CD4-positive, alpha-beta memory T cell (primary cell): ENCODE measurements at regions not wholly inside any gene's neighbourhood (a gene's known extent, or its start where the extent isn't known, plus 50 kb on each side); places are given as distances from the start of the nearest gene placed in this dataset.
A peak's percentile ranks its signal among the peaks of the same experiment; 100 is the strongest.

ENCODE experiments used
- CTCF ChIA-PET: fragments of 350-600 bp; sonication (Branson Sonifier 250); formaldehyde crosslinking; loops from one replicate; lab custom pipeline; 2021; ENCODE audit warnings: inconsistent platforms; ENCODE audit not compliant: partially characterized antibody; lab: Charles Lee
- POLR2A ChIA-PET: fragments of 350-600 bp; sonication (Branson Sonifier 250); formaldehyde crosslinking; loops from one replicate; lab custom pipeline; 2021; ENCODE audit not compliant: partially characterized antibody; lab: Charles Lee
- DNase-seq, 5 donors: peaks; one replicate each; pipeline versions ENCODE4 v3.0.0 to v3.0.0-alpha.2; 2020 to 2022; ENCODE audit warnings: mixed read lengths in 1 of 5
- H3K27ac ChIP-seq: one replicate; pipeline ENCODE4 v1.7.0; 2013; ENCODE audit warnings: low read depth, low read length
- H3K27me3 ChIP-seq: 2 replicates; pipeline ENCODE4 v1.7.0; 2013; ENCODE audit warnings: mild to moderate bottlenecking, low read length, moderate library complexity; ENCODE audit not compliant: insufficient read depth
- H3K36me3 ChIP-seq: 2 replicates; pipeline ENCODE4 v1.7.0; 2013; ENCODE audit warnings: mild to moderate bottlenecking, low read length, moderate library complexity; ENCODE audit not compliant: insufficient read depth
- H3K4me1 ChIP-seq: 2 replicates; pipeline ENCODE4 v1.7.0; 2013; ENCODE audit warnings: mild to moderate bottlenecking, low read length, moderate library complexity; ENCODE audit not compliant: insufficient read depth
- H3K4me3 ChIP-seq, 2 donors: one replicate each; pipeline ENCODE4 v1.7.0; 2013; ENCODE audit warnings: low read length in 2 of 2, mild to moderate bottlenecking in 1 of 2
- H3K9me3 ChIP-seq, 2 donors: one replicate each; pipeline ENCODE4 v1.7.0; 2013; ENCODE audit warnings: low read length in 2 of 2, control low read depth in 1 of 2; ENCODE audit not compliant: control insufficient read depth in 1 of 2
- H3K27ac Mint-ChIP-seq, 7 donors: one replicate each; pipeline ENCODE4 v1.8.0; 2020 to 2021; ENCODE audit warnings: mixed read lengths in 7 of 7, mild to moderate bottlenecking in 6 of 7, inconsistent platforms in 3 of 7, moderate library complexity in 3 of 7
- H3K27me3 Mint-ChIP-seq, 2 donors: one replicate each; pipeline ENCODE4 v1.8.0; 2020 to 2021; ENCODE audit warnings: mixed read lengths in 2 of 2
- H3K36me3 Mint-ChIP-seq, 2 donors: one replicate each; pipeline ENCODE4 v1.8.0; 2020 to 2021; ENCODE audit warnings: mixed read lengths in 2 of 2, inconsistent platforms in 1 of 2, mild to moderate bottlenecking in 1 of 2
- H3K4me1 Mint-ChIP-seq, 4 donors: one replicate each; pipeline ENCODE4 v1.8.0; 2020 to 2021; ENCODE audit warnings: mixed read lengths in 4 of 4, mild to moderate bottlenecking in 1 of 4
- H3K4me3 Mint-ChIP-seq, 8 donors: one replicate each; pipeline ENCODE4 v1.8.0; 2020 to 2021; ENCODE audit warnings: mixed read lengths in 8 of 8, mild to moderate bottlenecking in 7 of 8, moderate library complexity in 6 of 8, inconsistent platforms in 3 of 8
- H3K9me3 Mint-ChIP-seq, 8 donors: one replicate each; pipeline ENCODE4 v1.8.0; 2020 to 2021; ENCODE audit warnings: mixed read lengths in 8 of 8, mild to moderate bottlenecking in 5 of 8, inconsistent platforms in 3 of 8, moderate library complexity in 1 of 8
- intact Hi-C: fragments of 100-400 bp; cut with micrococcal nuclease; formaldehyde crosslinking; loops from one replicate; pipeline ENCODE4 v1.15.1; 2023

DNA sequence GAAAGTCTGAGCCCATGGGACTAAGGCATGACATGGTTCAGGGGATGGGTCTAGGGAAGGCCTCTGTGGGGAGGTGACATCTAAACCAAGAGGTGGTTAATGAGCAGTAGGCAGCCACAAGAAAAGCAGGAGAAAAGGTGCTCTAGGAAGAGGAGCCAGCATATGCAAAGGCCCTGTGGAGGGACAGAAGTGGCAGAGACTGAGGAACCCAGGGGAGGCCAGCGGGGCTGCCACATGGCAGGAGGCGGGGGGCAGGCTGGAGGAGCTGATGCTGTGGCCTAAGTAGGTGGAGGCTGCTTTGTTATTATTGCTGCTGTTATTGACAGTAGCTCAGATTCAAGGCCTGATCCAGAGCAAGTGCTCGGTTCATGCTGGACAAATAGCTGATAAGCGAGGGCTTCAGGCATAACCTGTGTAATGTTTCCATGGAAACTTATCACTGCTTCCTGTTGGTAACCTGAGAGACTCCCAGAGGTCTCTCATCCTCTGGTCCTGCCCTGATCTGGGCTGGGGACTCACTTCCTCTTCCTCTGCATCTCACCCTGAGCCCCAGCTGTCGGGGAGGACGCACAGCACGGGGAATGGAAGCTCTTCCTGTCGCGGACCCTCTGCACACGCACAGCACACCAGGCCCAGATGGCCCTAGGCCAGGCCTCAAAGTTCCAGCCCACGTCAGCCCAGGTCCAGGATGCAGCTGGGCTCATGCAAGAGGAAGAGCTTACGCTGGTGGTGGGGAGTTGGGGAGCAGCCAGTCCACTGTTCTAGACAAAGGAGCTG lies 75.2 kb upstream of the TP53I11 start:
- ChIA-PET CTCF (interaction anchor here (1.1 to 1.7 kb wide), 3 partner anchors 9 to 90 kb away, joined by 3 to 4 read pairs (median 4); partner anchors contain the start of gene TP53I11), POLR2A (no interaction called here)
- peaks cover 9% of the 10 kb centered on the region for H3K4me1 ChIP-seq
- no peaks in the 10 kb centered on the region for H3K36me3 ChIP-seq
- H3K4me3 ChIP-seq, result no peak overlapping the region
- no peak overlapping the region for H3K27ac ChIP-seq
- no peaks in the 10 kb centered on the region for H3K9me3 ChIP-seq
- H3K27me3 ChIP-seq, result no peaks in the 10 kb centered on the region
- peak overlapping the region in 2 of 8 donors; percentile 33 to 43 for H3K4me3 Mint-ChIP-seq
- intact Hi-C loops, result no loop called here
- H3K27me3 Mint-ChIP-seq, result peaks cover 0 to 1% of the 10 kb centered on the region in 2 donors
- no peaks in the 10 kb centered on the region for H3K36me3 Mint-ChIP-seq
- peak in 3 of 5 donors; percentile 7 to 35 (median 20) for DNase-seq
- H3K9me3 Mint-ChIP-seq, result no peaks in the 10 kb centered on the region
- peak overlapping the region in 6 of 7 donors; percentile 10 to 94 (median 64) for H3K27ac Mint-ChIP-seq
- peaks cover 9 to 19% (median 11%) of the 10 kb centered on the region in 4 donors for H3K4me1 Mint-ChIP-seq

DNA sequence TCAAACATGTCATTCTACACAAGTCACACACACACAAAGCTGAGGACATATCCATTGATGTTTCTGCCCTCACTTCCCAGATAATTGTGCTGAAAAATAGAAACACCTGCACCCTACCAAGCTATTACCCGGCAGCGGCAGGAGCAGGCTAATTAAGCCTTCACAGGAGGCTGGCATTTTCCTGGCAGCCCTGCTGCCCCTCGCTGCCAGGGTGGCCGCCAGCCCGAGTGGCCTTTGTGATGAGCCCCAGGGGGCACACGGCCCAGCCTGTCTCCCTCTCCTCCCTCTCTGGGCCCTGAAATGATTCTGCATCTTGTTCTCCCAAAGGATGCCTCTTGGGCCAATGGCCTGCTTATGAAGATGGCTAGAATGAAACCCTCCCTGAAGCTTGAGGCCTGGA lies 76.2 kb upstream of the TP53I11 start:
- H3K4me3 ChIP-seq, result no peak overlapping the region
- Mint-ChIP-seq H3K36me3 (no peaks in the 10 kb centered on the region), H3K4me1 (peaks cover 9 to 19% (median 11%) of the 10 kb centered on the region in 4 donors), H3K27ac (peak overlapping the region in 2 of 7 donors; percentile 50 to 72), H3K27me3 (no peaks in the 10 kb centered on the region), H3K4me3 (no peak overlapping the region), H3K9me3 (no peaks in the 10 kb centered on the region)
- POLR2A ChIA-PET, result no interaction called here
- no peaks in the 10 kb centered on the region for H3K9me3 ChIP-seq
- intact Hi-C loops, result no loop called here
- CTCF ChIA-PET, result interaction anchor here (0.9 to 1.7 kb wide), 2 partner anchors 9 to 10 kb away, joined by 3 to 4 read pairs; no protein-coding TSS in a partner anchor
- peaks cover 9% of the 10 kb centered on the region for H3K4me1 ChIP-seq
- no peaks in the 10 kb centered on the region for H3K36me3 ChIP-seq
- H3K27ac ChIP-seq, result no peak overlapping the region
- no peak for DNase-seq
- no peaks in the 10 kb centered on the region for H3K27me3 ChIP-seq

- no peaks in the 10 kb centered on the region for H3K36me3 ChIP-seq
- H3K27ac ChIP-seq, result no peak overlapping the region
- no peaks in the 10 kb centered on the region for H3K27me3 ChIP-seq
- H3K4me3 ChIP-seq, result no peak overlapping the region
- no peaks in the 10 kb centered on the region for H3K36me3 Mint-ChIP-seq
- no peaks in the 10 kb centered on the region for H3K9me3 ChIP-seq
- CTCF ChIA-PET, result interaction anchor here (0.8 to 1.7 kb wide), 4 partner anchors 9 to 98 kb away, joined by 3 to 4 read pairs (median 3); no protein-coding TSS in a partner anchor
- H3K4me1 Mint-ChIP-seq, result peaks cover 9 to 19% (median 11%) of the 10 kb centered on the region in 4 donors
- no peaks in the 10 kb centered on the region for H3K27me3 Mint-ChIP-seq
- intact Hi-C loops, result no loop called here
- peaks cover 9% of the 10 kb centered on the region for H3K4me1 ChIP-seq
- DNase-seq, result no peak
- POLR2A ChIA-PET, result no interaction called here
- no peaks in the 10 kb centered on the region for H3K9me3 Mint-ChIP-seq
- H3K27ac Mint-ChIP-seq, result peak overlapping the region in 1 of 7 donors; percentile 19
- no peak overlapping the region for H3K4me3 Mint-ChIP-seq
These were observed 76.6 kb upstream of the TP53I11 start for GRCh38 chr11:45027312-45027711.

DNA sequence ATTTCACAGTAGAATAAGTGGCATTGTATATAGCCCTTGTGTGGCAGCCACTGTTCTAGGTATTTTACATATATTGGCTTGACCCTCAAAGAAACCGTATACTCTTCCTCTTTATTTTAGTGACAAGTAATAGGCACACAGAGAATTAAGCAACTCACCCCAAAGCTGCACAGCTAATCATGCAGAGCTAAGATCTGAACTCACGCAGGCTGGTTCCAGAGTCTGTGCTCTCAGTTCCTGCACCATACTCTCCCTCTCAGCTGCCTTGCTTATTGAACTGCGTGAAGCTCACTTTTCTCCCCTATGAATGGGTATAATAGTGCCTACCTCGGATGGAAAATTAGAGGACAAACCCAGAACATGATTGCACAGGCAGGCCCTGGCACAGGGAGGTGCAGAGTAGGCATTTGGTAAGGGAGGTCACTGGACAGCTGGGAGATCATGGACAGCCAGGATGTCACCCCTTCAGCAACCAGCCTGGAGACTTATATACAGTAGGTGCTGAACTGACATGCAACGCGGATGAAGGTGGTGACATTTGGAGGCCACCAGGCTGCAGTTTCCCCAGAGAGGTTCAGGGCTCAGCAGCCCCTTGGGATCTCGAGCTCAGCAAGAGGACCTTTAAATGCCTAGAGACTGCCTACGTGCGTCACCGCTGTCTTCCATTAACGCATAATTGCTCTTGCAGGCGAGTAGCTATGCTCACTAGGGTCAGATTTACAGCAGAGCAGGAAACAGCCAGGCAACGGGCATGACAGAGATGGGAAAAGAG lies 78.4 kb upstream of the TP53I11 start:
- peaks cover 0 to 2% of the 10 kb centered on the region in 2 donors for H3K27me3 Mint-ChIP-seq
- H3K4me3 ChIP-seq, result no peak overlapping the region
- ChIA-PET CTCF (interaction anchor here (1.8 kb wide), 1 partner anchor 75 kb away, joined by 6 read pairs; no protein-coding TSS in a partner anchor), POLR2A (no interaction called here)
- H3K4me3 Mint-ChIP-seq, result no peak overlapping the region
- H3K9me3 ChIP-seq, result no peaks in the 10 kb centered on the region
- H3K36me3 ChIP-seq, result no peaks in the 10 kb centered on the region
- DNase-seq, result no peak
- no peaks in the 10 kb centered on the region for H3K27me3 ChIP-seq
- peak overlapping the region in 1 of 7 donors; percentile 17 for H3K27ac Mint-ChIP-seq
- H3K4me1 Mint-ChIP-seq, result peaks cover 9 to 19% (median 11%) of the 10 kb centered on the region in 4 donors
- no peak overlapping the region for H3K27ac ChIP-seq
- peaks cover 9% of the 10 kb centered on the region for H3K4me1 ChIP-seq
- peaks cover 0 to 2% (median 0%) of the 10 kb centered on the region in 8 donors for H3K9me3 Mint-ChIP-seq
- intact Hi-C loops, result no loop called here
- H3K36me3 Mint-ChIP-seq, result no peaks in the 10 kb centered on the region

GRCh38 chr11:45030778-45031177 lies 80.1 kb upstream of the TP53I11 start:
- H3K4me3 Mint-ChIP-seq, result no peak overlapping the region
- peaks cover 0 to 2% of the 10 kb centered on the region in 2 donors for H3K27me3 Mint-ChIP-seq
- Histone ChIP-seq H3K4me1 (peaks cover 6% of the 10 kb centered on the region), H3K4me3 (no peak overlapping the region), H3K27ac (no peak overlapping the region), H3K9me3 (no peaks in the 10 kb centered on the region), H3K36me3 (no peaks in the 10 kb centered on the region), H3K27me3 (no peaks in the 10 kb centered on the region)
- no peaks in the 10 kb centered on the region for H3K36me3 Mint-ChIP-seq
- H3K9me3 Mint-ChIP-seq, result peaks cover 0 to 2% (median 0%) of the 10 kb centered on the region in 8 donors
- ChIA-PET CTCF (interaction anchor here (1.8 kb wide), 1 partner anchor 73 kb away, joined by 6 read pairs; no protein-coding TSS in a partner anchor), POLR2A (no interaction called here)
- DNase-seq, result no peak
- H3K4me1 Mint-ChIP-seq, result peaks cover 4 to 13% (median 6%) of the 10 kb centered on the region in 4 donors
- H3K27ac Mint-ChIP-seq, result no peak overlapping the region
- intact Hi-C loops, result no loop called here

- H3K36me3 ChIP-seq, result no peaks in the 10 kb centered on the region
- peaks cover 0 to 2% (median 0%) of the 10 kb centered on the region in 8 donors for H3K9me3 Mint-ChIP-seq
- H3K4me3 Mint-ChIP-seq, result no peak overlapping the region
- intact Hi-C loops, result no loop called here
- no peaks in the 10 kb centered on the region for H3K36me3 Mint-ChIP-seq
- peaks cover 0 to 2% of the 10 kb centered on the region in 2 donors for H3K27me3 Mint-ChIP-seq
- ChIA-PET POLR2A (interaction anchor here (0.7 kb wide), 1 partner anchor 9 kb away, joined by 3 read pairs; no protein-coding TSS in a partner anchor), CTCF (interaction anchor here (1.0 kb wide), 1 partner anchor 76 kb away, joined by 3 read pairs; no protein-coding TSS in a partner anchor)
- no peak overlapping the region for H3K27ac ChIP-seq
- H3K4me1 ChIP-seq, result no peaks in the 10 kb centered on the region
- H3K9me3 ChIP-seq, result no peaks in the 10 kb centered on the region
- DNase-seq, result no peak
- H3K27me3 ChIP-seq, result no peaks in the 10 kb centered on the region
- H3K4me1 Mint-ChIP-seq, result peaks cover 0 to 5% (median 0%) of the 10 kb centered on the region in 4 donors
- H3K4me3 ChIP-seq, result no peak overlapping the region
- no peak overlapping the region for H3K27ac Mint-ChIP-seq
These were observed 81.3 kb upstream of the TP53I11 start for GRCh38 chr11:45031912-45032519.
